Tibial artery (tissue), 4 donors: ENCODE measurements at regions not wholly inside any gene's neighbourhood (a gene's known extent, or its start where the extent isn't known, plus 50 kb on each side); places are given as distances from the start of the nearest gene placed in this dataset.

Experiments used
- DNase-seq, 2 donors: peaks; one replicate each; pipeline ENCODE4 v3.0.0-alpha.2; 2019
- H3K27ac ChIP-seq, 2 donors: fragments of 200-600 bp; sonication (generic) in 1 of 2; 1 replicate in 1 of 2; 2 replicates in 1 of 2; pipeline ENCODE4 v1.5.1; 2018 to 2019; ENCODE audit warnings: mild to moderate bottlenecking in 1 of 2
- H3K27me3 ChIP-seq, 2 donors: fragments of 200-600 bp; sonication (generic) in 1 of 2; one replicate each; pipeline versions ENCODE4 v1.5.1 to v1.6.0; 2016 to 2019
- H3K36me3 ChIP-seq, 3 donors: fragments of 200-600 bp; sonication (generic) in 2 of 3; one replicate each; pipeline ENCODE4 v1.5.1; 2016 to 2019; ENCODE audit warnings: mild to moderate bottlenecking in 2 of 3
- H3K4me1 ChIP-seq, 4 donors: fragments of 200-600 bp; sonication (generic) in 2 of 4; 1 replicate in 3 of 4; 2 replicates in 1 of 4; pipeline ENCODE4 v1.5.1; 2016 to 2019
- H3K4me3 ChIP-seq, 2 donors: fragments of 200-600 bp; sonication (generic) in 1 of 2; 1 replicate in 1 of 2; 2 replicates in 1 of 2; pipeline ENCODE4 v1.5.1; 2018 to 2019; ENCODE audit warnings: mild to moderate bottlenecking in 2 of 2
- H3K9me3 ChIP-seq, 3 donors: fragments of 200-600 bp; sonication (generic) in 1 of 3; one replicate each; pipeline ENCODE4 v1.5.1; 2016 to 2019
- CTCF ChIP-seq, 2 experiments: fragments of 200-600 bp in 1 of 2; fragments of 450-650 bp in 1 of 2; IDR thresholded peaks; one replicate each; pipeline ENCODE4 v1.5.1; 2017 to 2019; ENCODE audit warnings: antibody characterized with exemption in 2 of 2, mild to moderate bottlenecking in 1 of 2, moderate library complexity in 1 of 2
- intact Hi-C: fragments of 100-400 bp; cut with DNase I; formaldehyde crosslinking; loops from one replicate; pipeline ENCODE4 v1.15.0; 2023; ENCODE audit warnings: low total_unique reads

GRCh38 chr9:80131627-80132026 is 559.9 kb downstream of the TLE4 start:
- intact Hi-C loops: no loop called here
- Histone ChIP-seq H3K4me3 (no peak overlapping the region), H3K27ac (no peak overlapping the region), H3K27me3 (no peaks in the 10 kb centered on the region), H3K36me3 (no peaks in the 10 kb centered on the region), H3K9me3 (no peaks in the 10 kb centered on the region), H3K4me1 (no peaks in the 10 kb centered on the region)
- no peak for DNase-seq
- TF ChIP-seq CTCF (IDR thresholded peaks at IDR 0.05): no peak

- no peaks in the 10 kb centered on the region for H3K4me1 ChIP-seq
- no peak for DNase-seq
- no peak for TF ChIP-seq CTCF (IDR thresholded peaks at IDR 0.05)
- no peaks in the 10 kb centered on the region for H3K36me3 ChIP-seq
- no peaks in the 10 kb centered on the region for H3K27me3 ChIP-seq
- no peak overlapping the region for H3K4me3 ChIP-seq
- H3K27ac ChIP-seq: no peak overlapping the region
- no peaks in the 10 kb centered on the region for H3K9me3 ChIP-seq
- intact Hi-C loops: no loop called here
Observed at GRCh38 chr9:80127920-80128319, 556.2 kb downstream of the TLE4 start.

DNA sequence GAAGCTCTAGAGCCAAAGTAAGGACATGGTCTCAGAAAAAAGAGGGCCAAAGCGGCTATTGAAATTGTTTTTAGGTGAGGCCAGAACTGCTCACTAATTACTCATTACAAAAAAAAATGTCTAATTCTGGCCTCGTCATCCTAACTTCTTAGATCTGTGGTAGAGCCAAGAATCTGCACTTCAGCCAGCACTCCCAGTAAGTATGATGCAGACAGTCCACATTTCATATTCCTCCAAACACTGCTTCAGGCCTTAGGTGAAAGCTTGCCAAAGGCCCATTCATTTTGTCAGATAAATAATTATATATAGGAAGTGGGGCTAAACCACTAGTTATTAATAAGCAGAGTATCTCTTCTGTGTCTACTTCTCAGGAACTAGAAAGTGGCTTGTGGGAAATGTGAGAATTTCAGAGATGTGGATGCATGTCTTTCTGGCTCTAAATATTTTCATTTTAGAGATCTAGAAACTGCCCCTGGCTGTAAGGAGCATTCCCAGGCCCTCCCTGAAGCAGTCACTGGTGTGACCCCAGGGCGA is 554.0 kb downstream of the TLE4 start:
- H3K9me3 ChIP-seq: no peaks in the 10 kb centered on the region
- TF ChIP-seq CTCF (IDR thresholded peaks at IDR 0.05): no peak
- H3K36me3 ChIP-seq: no peaks in the 10 kb centered on the region
- H3K27me3 ChIP-seq: no peaks in the 10 kb centered on the region
- no peaks in the 10 kb centered on the region for H3K4me1 ChIP-seq
- no peak for DNase-seq
- H3K27ac ChIP-seq: no peak overlapping the region
- intact Hi-C loops: no loop called here
- H3K4me3 ChIP-seq: no peak overlapping the region

GRCh38 chr9:80117031-80117430 is 545.3 kb downstream of the TLE4 start:
- DNase-seq: no peak
- Histone ChIP-seq H3K27ac (no peak overlapping the region), H3K27me3 (no peaks in the 10 kb centered on the region), H3K4me1 (no peaks in the 10 kb centered on the region), H3K36me3 (no peaks in the 10 kb centered on the region), H3K4me3 (no peak overlapping the region), H3K9me3 (peaks cover 0 to 3% (median 2%) of the 10 kb centered on the region in 3 donors)
- intact Hi-C loops: no loop called here
- TF ChIP-seq CTCF (IDR thresholded peaks at IDR 0.05): no peak

DNA sequence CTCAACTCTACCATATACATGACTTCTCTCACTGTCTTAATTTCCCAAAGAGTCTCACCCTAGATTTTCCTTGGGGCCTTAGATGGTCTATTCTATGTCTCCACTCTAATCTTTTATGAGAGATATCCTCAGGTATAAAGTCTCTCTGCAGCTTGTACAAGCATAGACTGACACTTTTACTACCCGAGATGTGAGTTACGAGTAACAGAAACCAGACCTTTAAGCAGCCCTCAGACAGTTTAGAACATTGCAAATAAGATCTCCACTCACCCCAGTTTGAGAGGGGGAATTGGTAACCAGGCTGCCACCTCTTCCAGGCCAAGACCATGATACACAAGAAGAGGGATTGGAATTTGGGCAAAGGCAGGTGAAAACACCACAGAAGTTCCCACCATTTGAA is 542.5 kb downstream of the TLE4 start:
- intact Hi-C loops: no loop called here
- no peaks in the 10 kb centered on the region for H3K27me3 ChIP-seq
- H3K4me3 ChIP-seq: no peak overlapping the region
- no peaks in the 10 kb centered on the region for H3K36me3 ChIP-seq
- peaks cover 0 to 3% (median 2%) of the 10 kb centered on the region in 3 donors for H3K9me3 ChIP-seq
- no peak overlapping the region for H3K27ac ChIP-seq
- no peak for DNase-seq
- no peaks in the 10 kb centered on the region for H3K4me1 ChIP-seq
- no peak for TF ChIP-seq CTCF (IDR thresholded peaks at IDR 0.05)
